GM21576 (cell line): ENCODE measurements at regions not wholly inside any gene's neighbourhood (a gene's known extent, or its start where the extent isn't known, plus 50 kb on each side); places are given as distances from the start of the nearest gene placed in this dataset.
"Not testable (repeated sequence)": the region's sequence is repeated elsewhere in the genome, so short reads cannot be mapped to it uniquely, and the experiment has no call there.

Experiments
- ATAC-seq: cut with Tn5 transposase; IDR thresholded peaks from one replicate; pipeline ENCODE4 v1.9.1; 2021; ENCODE audit warnings: mild to moderate bottlenecking, moderate library complexity; ENCODE audit not compliant: unreplicated experiment

GRCh38 chr4:28241021-28241420 is 1380.4 kb downstream of the STIM2 start:
- no peak for ATAC-seq

- ATAC-seq: no peak
These were observed 1387.2 kb downstream of the STIM2 start for GRCh38 chr4:28247805-28248204.

GRCh38 chr4:28248269-28248668 is 1387.6 kb downstream of the STIM2 start:
- ATAC-seq: no peak

- no peak for ATAC-seq
These were observed 1390.0 kb downstream of the STIM2 start for GRCh38 chr4:28250646-28251045.

DNA sequence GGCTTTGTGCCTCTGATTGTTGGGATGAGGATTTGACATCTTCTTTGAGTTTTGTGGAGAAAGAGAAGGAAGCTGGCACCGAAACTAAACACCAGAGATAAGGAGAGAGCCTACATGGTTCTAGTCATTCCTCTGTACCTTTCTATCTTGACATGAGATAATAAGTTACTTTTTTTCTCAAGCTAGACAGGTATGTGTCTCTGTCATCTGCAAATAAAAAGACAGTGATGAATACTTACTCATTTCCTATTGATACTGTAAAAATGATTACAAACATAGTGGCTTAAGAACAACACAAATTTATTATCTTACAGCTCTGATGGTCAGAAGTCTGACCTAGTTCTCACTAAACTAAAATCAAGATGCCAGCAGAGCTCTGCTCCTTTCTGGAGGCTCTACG is 1391.2 kb downstream of the STIM2 start:
- no peak for ATAC-seq

DNA sequence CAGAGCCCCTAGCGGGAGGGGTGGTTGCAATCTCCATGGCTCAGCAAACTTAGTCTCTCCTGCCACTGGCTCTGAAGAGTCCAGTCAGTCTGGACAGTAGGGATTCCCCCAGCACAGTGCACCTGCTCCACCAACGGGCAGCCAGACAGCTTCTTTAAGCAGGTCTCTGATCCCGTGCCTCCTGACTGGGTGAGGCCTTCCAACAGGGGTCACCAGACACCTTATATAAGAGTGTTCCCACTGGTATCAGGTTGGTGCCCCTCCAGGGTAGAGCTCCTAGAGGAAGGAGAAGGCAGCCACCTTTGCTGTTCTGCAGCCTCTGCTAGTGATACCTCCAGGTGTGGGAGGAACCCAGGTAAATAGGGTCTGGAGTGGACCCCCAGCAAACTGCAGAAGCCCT is 1393.4 kb downstream of the STIM2 start:
- no peak for ATAC-seq

DNA sequence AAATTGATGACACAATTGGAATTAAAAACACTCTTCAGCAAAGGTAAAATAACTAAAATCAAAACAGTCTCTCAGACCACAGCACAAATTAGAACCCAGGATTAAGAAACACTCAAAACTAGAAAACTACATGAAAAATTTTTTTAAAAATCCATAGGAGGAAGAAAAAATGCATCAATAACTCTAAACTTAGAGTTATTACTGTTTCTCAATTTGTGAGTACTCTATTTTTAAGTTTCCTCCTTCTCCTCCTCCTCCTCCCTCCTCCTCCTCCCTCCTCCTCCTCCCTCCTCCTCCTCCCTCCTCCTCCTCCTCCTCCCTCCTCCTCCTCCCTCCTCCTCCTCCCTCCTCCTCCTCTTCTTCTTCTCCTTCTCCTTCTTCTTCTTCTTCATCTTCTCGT is 1395.7 kb downstream of the STIM2 start:
- no peak for ATAC-seq

GRCh38 chr4:28259951-28260350 is 1399.3 kb downstream of the STIM2 start:
- ATAC-seq: no peak

DNA sequence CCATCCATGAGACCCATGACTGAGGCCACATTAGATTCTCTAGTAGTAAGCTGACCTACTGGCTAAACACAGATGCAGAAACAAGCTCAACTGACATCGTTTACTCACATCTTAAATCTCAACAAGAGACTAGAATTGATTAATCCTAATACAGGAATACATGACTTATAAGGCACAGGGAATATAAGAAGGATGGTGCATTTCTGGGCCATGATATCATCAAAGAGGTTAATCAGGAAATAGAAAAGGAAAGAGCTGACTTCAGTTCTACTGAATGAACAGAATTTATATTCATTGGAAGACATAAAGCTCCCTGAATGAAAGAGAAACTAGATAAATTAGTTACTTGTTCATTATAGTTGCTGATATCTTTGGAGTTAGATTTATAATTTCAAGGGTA is 1406.5 kb downstream of the STIM2 start:
- no peak for ATAC-seq

GRCh38 chr4:28269426-28269825 is 1408.8 kb downstream of the STIM2 start:
- no peak for ATAC-seq

GRCh38 chr4:28277931-28278330 is 1417.3 kb downstream of the STIM2 start:
- ATAC-seq: no peak

GRCh38 chr4:28278676-28279075 is 1418.0 kb downstream of the STIM2 start:
- ATAC-seq: no peak

DNA sequence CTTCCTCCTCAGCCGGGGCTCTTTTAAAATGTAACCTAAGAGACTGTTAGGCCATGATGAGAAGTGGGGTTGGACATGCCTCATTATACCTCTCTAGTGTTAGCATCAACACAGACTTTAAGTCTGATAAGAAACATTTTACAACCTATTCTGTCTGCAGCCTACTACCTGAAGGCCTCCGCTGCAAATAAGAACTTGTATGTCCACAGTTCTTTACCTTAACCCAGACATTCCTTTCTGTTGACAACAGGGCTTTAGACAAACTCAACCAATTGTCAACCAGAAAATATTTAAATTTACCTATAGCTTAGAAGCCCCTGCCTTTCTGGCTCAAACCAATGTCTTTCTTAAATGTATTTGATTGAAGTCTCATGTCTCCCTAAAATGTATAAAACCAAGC is 1418.6 kb downstream of the STIM2 start:
- no peak for ATAC-seq

DNA sequence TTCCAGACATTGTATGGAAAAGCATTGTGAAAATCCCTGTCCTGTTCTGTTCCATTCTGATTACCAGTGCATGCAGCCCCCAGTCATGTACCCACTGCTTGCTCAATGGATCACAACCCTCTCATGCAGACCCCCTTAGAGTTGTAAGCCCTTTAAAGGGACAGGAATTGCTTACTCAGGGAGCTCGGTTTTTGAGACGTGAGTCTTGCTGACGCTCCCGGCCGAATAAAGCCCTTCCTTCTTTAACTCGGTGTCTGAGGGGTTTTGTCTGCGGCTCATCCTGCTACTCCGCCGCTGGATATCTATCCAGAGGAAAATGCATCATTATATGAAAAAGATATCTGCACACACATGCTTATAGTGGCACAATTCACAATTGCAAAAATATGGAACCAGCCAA is 1425.6 kb downstream of the STIM2 start:
- ATAC-seq: not testable (repeated sequence)

GRCh38 chr4:28287831-28288233 is 1427.2 kb downstream of the STIM2 start:
- ATAC-seq: no peak

GRCh38 chr4:28296239-28296638 is 1435.6 kb downstream of the STIM2 start:
- no peak for ATAC-seq

DNA sequence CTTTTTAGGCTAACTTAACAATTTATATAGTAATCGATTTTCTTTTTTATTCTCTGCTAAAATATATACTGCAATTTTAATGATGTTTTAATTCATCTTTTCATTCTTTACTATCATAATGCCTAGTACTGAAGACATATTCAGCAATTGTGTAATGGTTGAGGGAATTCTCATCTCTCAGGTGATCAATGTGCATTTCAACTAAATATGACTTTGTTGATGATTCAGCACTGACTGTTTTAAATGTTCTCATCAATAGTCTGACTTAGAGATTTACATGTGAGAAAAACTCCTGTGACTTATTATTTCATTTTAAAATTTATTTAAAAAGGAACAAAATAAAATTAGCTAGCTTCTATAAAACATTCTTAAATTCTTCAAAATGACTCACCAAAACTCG is 1450.3 kb downstream of the STIM2 start:
- ATAC-seq: no peak

DNA sequence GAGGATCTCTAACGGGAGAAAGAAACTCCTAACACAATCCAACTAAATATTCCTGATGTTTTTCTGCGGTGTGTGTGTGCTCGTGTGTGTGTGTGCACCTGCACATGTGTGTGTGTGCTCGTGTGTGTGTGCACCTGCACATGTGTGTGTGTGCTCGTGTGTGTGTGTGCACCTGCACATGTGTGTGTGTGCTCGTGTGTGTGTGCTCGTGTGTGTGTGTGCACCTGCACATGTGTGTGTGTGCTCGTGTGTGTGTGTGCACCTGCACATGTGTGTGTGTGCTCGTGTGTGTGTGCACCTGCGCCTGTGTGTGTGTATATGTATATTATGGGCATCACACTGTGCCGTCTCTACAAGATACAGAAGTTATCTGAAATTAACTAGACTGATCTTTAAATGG is 1451.9 kb downstream of the STIM2 start:
- not testable (repeated sequence) for ATAC-seq

- ATAC-seq: no peak
These were observed 1453.4 kb downstream of the STIM2 start for GRCh38 chr4:28313729-28314713.

DNA sequence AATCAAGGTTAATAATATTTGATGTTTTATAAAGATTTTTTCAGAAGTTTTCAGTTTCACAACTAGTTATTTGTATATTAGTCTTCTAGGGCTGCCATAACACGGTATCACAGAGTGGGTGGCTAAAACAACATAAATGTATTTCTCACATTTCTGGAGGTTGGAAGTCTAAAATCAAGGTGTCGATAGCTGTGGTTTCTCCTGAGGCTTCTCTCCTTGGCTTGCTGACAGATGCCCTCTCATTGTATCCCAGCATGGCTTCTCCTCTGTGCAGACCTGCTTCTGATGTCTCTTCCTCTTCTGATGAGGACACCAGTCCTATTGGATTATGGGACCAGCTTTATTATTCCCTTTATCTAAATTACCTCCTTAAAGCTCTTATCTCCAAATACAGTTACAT is 1456.6 kb downstream of the STIM2 start:
- no peak for ATAC-seq

- ATAC-seq: no peak
These were observed 1473.6 kb downstream of the STIM2 start for GRCh38 chr4:28334249-28334648.

- no peak for ATAC-seq
These were observed 1481.1 kb downstream of the STIM2 start for GRCh38 chr4:28341784-28342183.

DNA sequence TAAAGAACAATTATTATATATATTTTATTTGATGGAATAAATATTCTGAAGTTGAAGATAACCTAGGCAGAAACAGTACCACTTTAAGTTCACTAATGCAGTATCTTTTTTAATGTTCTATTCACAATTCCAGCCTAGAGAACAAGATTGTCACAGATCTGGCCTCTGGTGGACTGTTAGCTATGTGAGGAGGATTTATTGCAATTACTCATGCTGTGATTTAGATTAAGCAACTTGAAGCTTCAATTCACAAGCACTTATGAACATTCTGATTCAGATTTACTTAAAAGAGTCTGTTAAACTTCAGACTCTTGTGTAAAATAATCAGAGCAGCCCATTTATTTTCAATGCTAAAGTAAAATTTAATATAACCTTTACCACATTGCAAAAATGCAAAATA is 1489.8 kb downstream of the STIM2 start:
- no peak for ATAC-seq
